GM21423 (cell line): ENCODE measurements at regions not wholly inside any gene's neighbourhood (a gene's known extent, or its start where the extent isn't known, plus 50 kb on each side); places are given as distances from the start of the nearest gene placed in this dataset.

Experiments used
- ATAC-seq: cut with Tn5 transposase; IDR thresholded peaks from one replicate; pipeline ENCODE4 v1.9.1; 2021; ENCODE audit warnings: mild to moderate bottlenecking, moderate library complexity; ENCODE audit not compliant: unreplicated experiment

DNA sequence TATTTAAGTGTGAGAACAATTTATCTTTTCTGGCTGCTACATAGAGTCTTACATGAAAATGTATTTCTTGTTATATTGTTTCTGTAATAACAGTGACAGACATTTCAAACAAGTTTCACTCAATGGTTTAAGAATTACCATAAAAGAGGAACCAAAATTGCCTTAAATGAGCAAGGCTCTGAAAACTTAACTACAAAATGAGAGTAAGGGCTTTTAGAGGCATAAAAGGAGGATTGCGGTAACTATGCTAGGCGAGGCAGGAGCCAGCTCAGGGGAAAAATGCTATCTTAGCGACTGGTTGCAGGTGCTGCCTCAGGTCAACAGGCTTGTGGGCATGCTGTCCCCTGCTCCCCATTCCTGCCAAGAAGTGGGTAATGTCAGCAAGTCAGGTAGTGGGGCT, 81.7 kb upstream of the MSI2 start:
- ATAC-seq: peak; percentile 51

- no peak for ATAC-seq
These were observed 77.5 kb upstream of the MSI2 start for GRCh38 chr17:57178839-57179238.

GRCh38 chr17:57182621-57183020, 73.7 kb upstream of the MSI2 start:
- no peak for ATAC-seq

GRCh38 chr17:57186226-57187019, 69.9 kb upstream of the MSI2 start:
- ATAC-seq: no peak

GRCh38 chr17:57187391-57187790, 68.9 kb upstream of the MSI2 start:
- ATAC-seq: no peak

GRCh38 chr17:57195785-57196460, 60.4 kb upstream of the MSI2 start:
- ATAC-seq: no peak

DNA sequence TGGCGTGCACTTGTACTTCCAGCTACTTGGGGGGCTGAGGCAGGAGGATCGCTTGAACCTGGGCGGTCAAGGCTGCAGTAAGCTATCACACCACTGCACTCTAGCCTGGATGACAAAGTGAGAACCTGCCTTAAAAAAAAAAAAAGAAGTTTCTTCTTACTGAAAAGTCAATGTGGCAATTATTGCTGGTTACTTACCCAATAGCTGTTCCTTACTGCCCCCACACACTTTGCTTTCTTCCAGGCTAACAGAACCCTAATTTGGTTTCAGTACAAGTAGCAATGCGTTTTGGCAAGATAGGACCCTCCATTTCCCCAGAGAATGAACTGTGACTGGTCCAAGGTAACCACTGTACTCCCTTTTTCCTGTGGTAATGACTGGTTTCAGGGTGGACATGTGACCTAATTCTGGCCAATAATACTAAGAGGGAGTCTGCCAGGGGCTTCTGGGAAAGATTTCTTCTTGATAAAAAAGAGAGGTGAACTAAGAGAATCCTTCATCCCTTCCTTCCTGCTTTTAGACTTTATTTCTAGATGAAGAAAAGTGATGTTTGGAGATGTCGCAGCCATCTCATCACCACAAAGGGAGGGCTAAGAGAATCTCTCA, 58.8 kb upstream of the MSI2 start:
- ATAC-seq: no peak

GRCh38 chr17:57201481-57201880, 54.8 kb upstream of the MSI2 start:
- ATAC-seq: no peak

DNA sequence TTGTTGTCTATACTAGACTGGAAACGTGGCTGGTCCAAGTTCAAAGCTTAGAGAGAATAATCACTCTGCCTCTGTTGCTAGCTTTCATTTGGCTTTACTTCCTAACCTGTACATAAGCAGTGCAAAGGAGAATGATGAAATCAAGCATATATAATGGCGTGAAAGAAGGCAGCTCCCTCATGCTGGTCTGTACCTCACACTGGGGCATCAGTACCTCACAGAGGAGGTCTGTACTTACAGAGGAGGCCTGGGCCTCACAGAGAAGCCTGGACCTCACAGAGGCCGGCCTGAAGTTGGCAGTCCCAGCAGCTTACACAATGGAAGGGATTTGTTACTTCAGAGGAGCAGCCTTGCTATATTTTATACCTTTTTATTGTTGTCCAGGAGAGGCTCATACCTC, 53.3 kb upstream of the MSI2 start:
- ATAC-seq: no peak
